ENCODE measurements at regions not wholly inside any gene's neighbourhood (a gene's known extent, or its start where the extent isn't known, plus 50 kb on each side); places are given as distances from the start of the nearest gene placed in this dataset.

DNA sequence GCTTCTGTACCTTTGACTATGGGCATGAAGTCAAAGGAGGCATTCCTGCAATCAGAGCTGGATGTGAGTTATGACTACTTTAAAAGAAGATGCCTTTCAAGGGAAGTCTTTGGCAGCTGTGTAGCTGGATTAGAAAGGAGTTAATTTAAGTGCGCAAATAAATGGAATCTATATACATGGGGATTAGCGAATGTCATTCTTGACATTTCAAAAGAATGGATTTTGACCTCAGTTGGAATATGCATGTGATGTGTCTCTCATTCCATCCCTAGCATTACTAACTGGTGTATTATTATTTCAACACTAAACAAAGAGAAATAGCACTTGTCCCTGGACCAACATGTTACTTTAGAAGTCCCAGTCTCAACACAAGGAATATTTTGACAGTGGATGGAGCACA, 359.6 kb upstream of the SLC24A2 start:
- H3K27ac Mint-ChIP-seq = no peak overlapping the region
- no peaks in the 10 kb centered on the region for H3K36me3 ChIP-seq (ENCODE audit: insufficient read depth, low read length)
- no peak overlapping the region for H3K4me3 Mint-ChIP-seq
- H3K4me3 ChIP-seq (ENCODE audit: low read length) = no peak overlapping the region
- no peaks in the 10 kb centered on the region for H3K4me1 ChIP-seq (ENCODE audit: insufficient read depth, low read length)
- ATAC-seq (ENCODE audit: poor library complexity) = no peak
- intact Hi-C loops (cut with DNase I, micrococcal nuclease) = no loop called here
- H3K27me3 Mint-ChIP-seq = peaks cover 23% of the 10 kb centered on the region
- H3K9me3 ChIP-seq (ENCODE audit: control insufficient read depth in 1 of 2, insufficient read depth in 1 of 2, low read length in 2 of 2) = no peaks in the 10 kb centered on the region
- H3K27ac ChIP-seq (ENCODE audit: low read depth in 1 of 2, low read length in 2 of 2) = no peak overlapping the region
- ChIA-PET CTCF (no interaction called here), POLR2A (no interaction called here)
- no peaks in the 10 kb centered on the region for H3K9me3 Mint-ChIP-seq
- H3K4me1 Mint-ChIP-seq (ENCODE audit: low read depth) = peaks cover 8% of the 10 kb centered on the region
- TF ChIP-seq CTCF (IDR thresholded peaks at IDR 0.05) = no peak
- H3K27me3 ChIP-seq (ENCODE audit: control insufficient read depth in 1 of 2, insufficient read depth in 2 of 2, low read length in 2 of 2) = no peaks in the 10 kb centered on the region
- no peaks in the 10 kb centered on the region for H3K36me3 Mint-ChIP-seq (ENCODE audit: low read depth)
- DNase-seq = no peak

GRCh38 chr9:20144197-20144596, 355.4 kb upstream of the SLC24A2 start:
- intact Hi-C loops (cut with DNase I, micrococcal nuclease) = no loop called here
- no peak overlapping the region for H3K27ac ChIP-seq (ENCODE audit: low read depth in 1 of 2, low read length in 2 of 2)
- H3K4me3 Mint-ChIP-seq = no peak overlapping the region
- no peaks in the 10 kb centered on the region for H3K36me3 Mint-ChIP-seq (ENCODE audit: low read depth)
- H3K27me3 ChIP-seq (ENCODE audit: control insufficient read depth in 1 of 2, insufficient read depth in 2 of 2, low read length in 2 of 2) = no peaks in the 10 kb centered on the region
- peaks cover 8% of the 10 kb centered on the region for H3K4me1 Mint-ChIP-seq (ENCODE audit: low read depth)
- no peak for TF ChIP-seq CTCF (IDR thresholded peaks at IDR 0.05)
- no peaks in the 10 kb centered on the region for H3K9me3 Mint-ChIP-seq
- H3K27me3 Mint-ChIP-seq = peaks cover 23% of the 10 kb centered on the region
- ATAC-seq (ENCODE audit: poor library complexity) (no peak), DNase-seq (no peak)
- ChIA-PET CTCF (no interaction called here), POLR2A (no interaction called here)
- H3K9me3 ChIP-seq (ENCODE audit: control insufficient read depth in 1 of 2, insufficient read depth in 1 of 2, low read length in 2 of 2) = no peaks in the 10 kb centered on the region
- no peak overlapping the region for H3K4me3 ChIP-seq (ENCODE audit: low read length)
- no peaks in the 10 kb centered on the region for H3K4me1 ChIP-seq (ENCODE audit: insufficient read depth, low read length)
- no peaks in the 10 kb centered on the region for H3K36me3 ChIP-seq (ENCODE audit: insufficient read depth, low read length)
- H3K27ac Mint-ChIP-seq = no peak overlapping the region

- POLR2A ChIA-PET = no interaction called here
Observed at GRCh38 chr9:20139763-20140290, 351.0 kb upstream of the SLC24A2 start.

More at GRCh38 chr9:20139763-20140290, 351.0 kb upstream of the SLC24A2 start:
- no peak overlapping the region for H3K27ac Mint-ChIP-seq
- CTCF ChIA-PET = no interaction called here
- H3K4me1 ChIP-seq (ENCODE audit: insufficient read depth, low read length) = no peaks in the 10 kb centered on the region
- no peak overlapping the region for H3K27ac ChIP-seq (ENCODE audit: low read depth in 1 of 2, low read length in 2 of 2)
- H3K4me3 Mint-ChIP-seq = no peak overlapping the region
- no peak for ATAC-seq (ENCODE audit: poor library complexity)
- H3K27me3 ChIP-seq (ENCODE audit: control insufficient read depth in 1 of 2, insufficient read depth in 2 of 2, low read length in 2 of 2) = no peaks in the 10 kb centered on the region
- intact Hi-C loops (cut with DNase I, micrococcal nuclease) = no loop called here
- no peaks in the 10 kb centered on the region for H3K36me3 Mint-ChIP-seq (ENCODE audit: low read depth)
- H3K36me3 ChIP-seq (ENCODE audit: insufficient read depth, low read length) = no peaks in the 10 kb centered on the region
- peaks cover 11% of the 10 kb centered on the region for H3K27me3 Mint-ChIP-seq
- no peaks in the 10 kb centered on the region for H3K9me3 ChIP-seq (ENCODE audit: control insufficient read depth in 1 of 2, insufficient read depth in 1 of 2, low read length in 2 of 2)
- peaks cover 8% of the 10 kb centered on the region for H3K4me1 Mint-ChIP-seq (ENCODE audit: low read depth)
- no peak for TF ChIP-seq CTCF (IDR thresholded peaks at IDR 0.05)
- H3K4me3 ChIP-seq (ENCODE audit: low read length) = no peak overlapping the region
- no peak for DNase-seq
- H3K9me3 Mint-ChIP-seq = no peaks in the 10 kb centered on the region
